ENCODE measurements at regions not wholly inside any gene's neighbourhood (a gene's known extent, or its start where the extent isn't known, plus 50 kb on each side); places are given as distances from the start of the nearest gene placed in this dataset.

- Mint-ChIP-seq H3K9me3 (peaks cover 71% of the 10 kb centered on the region), H3K4me3 (no peak overlapping the region), H3K27ac (no peak overlapping the region), H3K36me3 (ENCODE audit: low read depth) (no peaks in the 10 kb centered on the region), H3K27me3 (no peaks in the 10 kb centered on the region), H3K4me1 (ENCODE audit: low read depth) (no peaks in the 10 kb centered on the region)
- intact Hi-C loops (cut with micrococcal nuclease): no loop called here
Observed at GRCh38 chr7:46494028-46494427, 573.0 kb upstream of the IGFBP3 start.

GRCh38 chr7:46493196-46493595 is 572.1 kb upstream of the IGFBP3 start:
- Mint-ChIP-seq H3K27ac (no peak overlapping the region), H3K27me3 (no peaks in the 10 kb centered on the region), H3K4me1 (ENCODE audit: low read depth) (no peaks in the 10 kb centered on the region), H3K36me3 (ENCODE audit: low read depth) (no peaks in the 10 kb centered on the region), H3K9me3 (peaks cover 63% of the 10 kb centered on the region), H3K4me3 (no peak overlapping the region)
- intact Hi-C loops (cut with micrococcal nuclease): no loop called here

- Mint-ChIP-seq H3K4me3 (no peak overlapping the region), H3K9me3 (peaks cover 61% of the 10 kb centered on the region), H3K27ac (no peak overlapping the region), H3K36me3 (ENCODE audit: low read depth) (no peaks in the 10 kb centered on the region), H3K4me1 (ENCODE audit: low read depth) (no peaks in the 10 kb centered on the region), H3K27me3 (no peaks in the 10 kb centered on the region)
- intact Hi-C loops (cut with micrococcal nuclease): no loop called here
Observed at GRCh38 chr7:46492466-46492865, 571.4 kb upstream of the IGFBP3 start.

- Mint-ChIP-seq H3K4me1 (ENCODE audit: low read depth) (no peaks in the 10 kb centered on the region), H3K36me3 (ENCODE audit: low read depth) (no peaks in the 10 kb centered on the region), H3K4me3 (no peak overlapping the region), H3K9me3 (peaks cover 57% of the 10 kb centered on the region), H3K27ac (no peak overlapping the region), H3K27me3 (no peaks in the 10 kb centered on the region)
- intact Hi-C loops (cut with micrococcal nuclease): no loop called here
Observed at GRCh38 chr7:46490406-46490805, 569.3 kb upstream of the IGFBP3 start.

GRCh38 chr7:46489106-46489505 is 568.0 kb upstream of the IGFBP3 start:
- intact Hi-C loops (cut with micrococcal nuclease): no loop called here
- H3K4me1 Mint-ChIP-seq (ENCODE audit: low read depth): no peaks in the 10 kb centered on the region
- no peaks in the 10 kb centered on the region for H3K36me3 Mint-ChIP-seq (ENCODE audit: low read depth)
- no peak overlapping the region for H3K27ac Mint-ChIP-seq
- H3K27me3 Mint-ChIP-seq: no peaks in the 10 kb centered on the region
- H3K4me3 Mint-ChIP-seq: no peak overlapping the region
- H3K9me3 Mint-ChIP-seq: peaks cover 57% of the 10 kb centered on the region

- Mint-ChIP-seq H3K27me3 (no peaks in the 10 kb centered on the region), H3K27ac (no peak overlapping the region), H3K9me3 (peaks cover 57% of the 10 kb centered on the region), H3K36me3 (ENCODE audit: low read depth) (no peaks in the 10 kb centered on the region), H3K4me3 (no peak overlapping the region), H3K4me1 (ENCODE audit: low read depth) (no peaks in the 10 kb centered on the region)
- intact Hi-C loops (cut with micrococcal nuclease): no loop called here
Observed at GRCh38 chr7:46488607-46489006, 567.5 kb upstream of the IGFBP3 start.

- H3K9me3 Mint-ChIP-seq: peaks cover 39% of the 10 kb centered on the region
- H3K4me1 Mint-ChIP-seq (ENCODE audit: low read depth): no peaks in the 10 kb centered on the region
- H3K36me3 Mint-ChIP-seq (ENCODE audit: low read depth): no peaks in the 10 kb centered on the region
- H3K27me3 Mint-ChIP-seq: no peaks in the 10 kb centered on the region
- intact Hi-C loops (cut with micrococcal nuclease): no loop called here
- no peak overlapping the region for H3K4me3 Mint-ChIP-seq
- H3K27ac Mint-ChIP-seq: no peak overlapping the region
Observed at GRCh38 chr7:46486256-46487206, 565.5 kb upstream of the IGFBP3 start.

GRCh38 chr7:46485481-46486065 is 564.5 kb upstream of the IGFBP3 start:
- Mint-ChIP-seq H3K36me3 (ENCODE audit: low read depth) (no peaks in the 10 kb centered on the region), H3K9me3 (peaks cover 40% of the 10 kb centered on the region), H3K4me1 (ENCODE audit: low read depth) (no peaks in the 10 kb centered on the region), H3K27ac (no peak overlapping the region), H3K4me3 (no peak overlapping the region), H3K27me3 (no peaks in the 10 kb centered on the region)
- intact Hi-C loops (cut with micrococcal nuclease): no loop called here

- Mint-ChIP-seq H3K27me3 (no peaks in the 10 kb centered on the region), H3K9me3 (peaks cover 40% of the 10 kb centered on the region), H3K27ac (no peak overlapping the region), H3K36me3 (ENCODE audit: low read depth) (no peaks in the 10 kb centered on the region), H3K4me3 (no peak overlapping the region), H3K4me1 (ENCODE audit: low read depth) (no peaks in the 10 kb centered on the region)
- intact Hi-C loops (cut with micrococcal nuclease): no loop called here
Observed at GRCh38 chr7:46484906-46485305, 563.8 kb upstream of the IGFBP3 start.

GRCh38 chr7:46480619-46481018 is 559.5 kb upstream of the IGFBP3 start:
- Mint-ChIP-seq H3K27me3 (no peaks in the 10 kb centered on the region), H3K9me3 (peaks cover 52% of the 10 kb centered on the region), H3K36me3 (ENCODE audit: low read depth) (no peaks in the 10 kb centered on the region), H3K27ac (no peak overlapping the region), H3K4me1 (ENCODE audit: low read depth) (no peaks in the 10 kb centered on the region), H3K4me3 (no peak overlapping the region)
- intact Hi-C loops (cut with micrococcal nuclease): no loop called here

GRCh38 chr7:46479680-46480079 is 558.6 kb upstream of the IGFBP3 start:
- Mint-ChIP-seq H3K27me3 (no peaks in the 10 kb centered on the region), H3K27ac (no peak overlapping the region), H3K4me1 (ENCODE audit: low read depth) (no peaks in the 10 kb centered on the region), H3K36me3 (ENCODE audit: low read depth) (no peaks in the 10 kb centered on the region), H3K4me3 (no peak overlapping the region), H3K9me3 (peaks cover 52% of the 10 kb centered on the region)
- intact Hi-C loops (cut with micrococcal nuclease): no loop called here

GRCh38 chr7:46478046-46478445 is 557.0 kb upstream of the IGFBP3 start:
- intact Hi-C loops (cut with micrococcal nuclease): no loop called here
- no peaks in the 10 kb centered on the region for H3K4me1 Mint-ChIP-seq (ENCODE audit: low read depth)
- no peaks in the 10 kb centered on the region for H3K27me3 Mint-ChIP-seq
- peaks cover 52% of the 10 kb centered on the region for H3K9me3 Mint-ChIP-seq
- H3K4me3 Mint-ChIP-seq: no peak overlapping the region
- no peak overlapping the region for H3K27ac Mint-ChIP-seq
- no peaks in the 10 kb centered on the region for H3K36me3 Mint-ChIP-seq (ENCODE audit: low read depth)

GRCh38 chr7:46468753-46469356 is 547.8 kb upstream of the IGFBP3 start:
- H3K9me3 Mint-ChIP-seq: peaks cover 84% of the 10 kb centered on the region

GRCh38 chr7:46463170-46463569 is 542.1 kb upstream of the IGFBP3 start:
- no peaks in the 10 kb centered on the region for H3K36me3 Mint-ChIP-seq (ENCODE audit: low read depth)
- H3K9me3 Mint-ChIP-seq: peaks cover 77% of the 10 kb centered on the region
- H3K27me3 Mint-ChIP-seq: no peaks in the 10 kb centered on the region
- no peaks in the 10 kb centered on the region for H3K4me1 Mint-ChIP-seq (ENCODE audit: low read depth)
- intact Hi-C loops (cut with micrococcal nuclease): no loop called here
- H3K27ac Mint-ChIP-seq: no peak overlapping the region
- no peak overlapping the region for H3K4me3 Mint-ChIP-seq

More at GRCh38 chr7:46468753-46469356, 547.8 kb upstream of the IGFBP3 start:
- H3K27ac Mint-ChIP-seq: no peak overlapping the region
- no peak overlapping the region for H3K4me3 Mint-ChIP-seq
- no peaks in the 10 kb centered on the region for H3K27me3 Mint-ChIP-seq
- H3K4me1 Mint-ChIP-seq (ENCODE audit: low read depth): no peaks in the 10 kb centered on the region
- intact Hi-C loops (cut with micrococcal nuclease): no loop called here
- no peaks in the 10 kb centered on the region for H3K36me3 Mint-ChIP-seq (ENCODE audit: low read depth)
